Mammary epithelial cell (primary cell): ENCODE measurements at regions not wholly inside any gene's neighbourhood (a gene's known extent, or its start where the extent isn't known, plus 50 kb on each side); places are given as distances from the start of the nearest gene placed in this dataset.
"Not testable (repeated sequence)": the region's sequence is repeated elsewhere in the genome, so short reads cannot be mapped to it uniquely, and the experiment has no call there.

Experiments used
- EZH2 ChIP-seq: IDR thresholded peaks from 2 replicates; pipeline ENCODE4 v1.6.1; 2012; ENCODE audit warnings: low read length, inconsistent platforms, borderline replicate concordance
- TF ChIP-seq, protein P1 (sequence below), 2 donors: IDR thresholded peaks in 1 of 2; conservative IDR thresholded peaks in 1 of 2; 2 replicates each; pipeline ENCODE4 v1.5.1; 2011 to 2012; ENCODE audit warnings: inconsistent platforms in 2 of 2, low read length in 2 of 2, mild to moderate bottlenecking in 2 of 2, control low read depth in 1 of 2, low read depth in 1 of 2; ENCODE audit not compliant: insufficient read depth in 1 of 2; ENCODE audit errors: extremely low read depth in 1 of 2

DNA sequence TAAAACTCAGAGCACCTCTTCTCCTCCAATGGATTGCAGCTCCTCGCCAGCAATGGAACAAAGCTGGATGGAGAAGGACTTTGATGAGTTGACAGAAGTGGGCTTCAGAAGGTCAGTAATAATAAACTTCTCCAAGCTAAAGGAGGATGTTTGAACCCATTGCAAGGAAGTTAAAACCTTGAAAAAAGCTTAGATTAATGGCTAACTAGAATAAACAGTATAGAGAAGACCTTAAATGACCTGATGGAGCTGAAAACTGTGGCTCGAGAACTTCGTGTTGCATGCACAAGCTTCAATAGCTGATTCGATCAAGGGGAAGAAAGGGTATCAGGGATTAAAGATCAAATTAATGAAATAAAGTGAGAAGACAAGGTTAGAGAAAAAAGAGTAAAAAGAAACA, 112.3 kb upstream of the PIK3R1 start:
- TF ChIP-seq, protein P1, sequence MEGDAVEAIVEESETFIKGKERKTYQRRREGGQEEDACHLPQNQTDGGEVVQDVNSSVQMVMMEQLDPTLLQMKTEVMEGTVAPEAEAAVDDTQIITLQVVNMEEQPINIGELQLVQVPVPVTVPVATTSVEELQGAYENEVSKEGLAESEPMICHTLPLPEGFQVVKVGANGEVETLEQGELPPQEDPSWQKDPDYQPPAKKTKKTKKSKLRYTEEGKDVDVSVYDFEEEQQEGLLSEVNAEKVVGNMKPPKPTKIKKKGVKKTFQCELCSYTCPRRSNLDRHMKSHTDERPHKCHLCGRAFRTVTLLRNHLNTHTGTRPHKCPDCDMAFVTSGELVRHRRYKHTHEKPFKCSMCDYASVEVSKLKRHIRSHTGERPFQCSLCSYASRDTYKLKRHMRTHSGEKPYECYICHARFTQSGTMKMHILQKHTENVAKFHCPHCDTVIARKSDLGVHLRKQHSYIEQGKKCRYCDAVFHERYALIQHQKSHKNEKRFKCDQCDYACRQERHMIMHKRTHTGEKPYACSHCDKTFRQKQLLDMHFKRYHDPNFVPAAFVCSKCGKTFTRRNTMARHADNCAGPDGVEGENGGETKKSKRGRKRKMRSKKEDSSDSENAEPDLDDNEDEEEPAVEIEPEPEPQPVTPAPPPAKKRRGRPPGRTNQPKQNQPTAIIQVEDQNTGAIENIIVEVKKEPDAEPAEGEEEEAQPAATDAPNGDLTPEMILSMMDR (conservative IDR thresholded peaks at IDR 0.05 in 1 of 2, IDR thresholded peaks at IDR 0.05 in 1 of 2; ENCODE audit: extremely low read depth in 1 of 2, insufficient read depth in 1 of 2, low read depth in 1 of 2, low read length in 2 of 2): not testable (repeated sequence)
- TF ChIP-seq EZH2: not testable (repeated sequence)
